Osteocyte (in vitro differentiated cells): ENCODE measurements at regions not wholly inside any gene's neighbourhood (a gene's known extent, or its start where the extent isn't known, plus 50 kb on each side); places are given as distances from the start of the nearest gene placed in this dataset.
A peak's percentile ranks its signal among the peaks of the same experiment; 100 is the strongest.

Experiments
- DNase-seq: peaks from one replicate; pipeline ENCODE4 v3.0.0; 2021; ENCODE audit warnings: mixed read lengths; ENCODE audit not compliant: unreplicated experiment; ENCODE audit errors: extremely low spot score
- H3K27ac Mint-ChIP-seq: one replicate; pipeline ENCODE4 v1.8.0; 2021; ENCODE audit warnings: mild to moderate bottlenecking, mixed read lengths; ENCODE audit not compliant: unreplicated experiment
- H3K27me3 Mint-ChIP-seq: one replicate; pipeline ENCODE4 v1.8.0; 2021; ENCODE audit warnings: mixed read lengths; ENCODE audit not compliant: unreplicated experiment
- H3K36me3 Mint-ChIP-seq: one replicate; pipeline ENCODE4 v1.8.0; 2021; ENCODE audit warnings: mixed read lengths; ENCODE audit not compliant: unreplicated experiment
- H3K4me1 Mint-ChIP-seq: one replicate; pipeline ENCODE4 v1.8.0; 2021; ENCODE audit warnings: mixed read lengths; ENCODE audit not compliant: unreplicated experiment
- H3K4me3 Mint-ChIP-seq: one replicate; pipeline ENCODE4 v1.8.0; 2021; ENCODE audit warnings: mild to moderate bottlenecking, moderate library complexity, mixed read lengths; ENCODE audit not compliant: unreplicated experiment
- H3K9me3 Mint-ChIP-seq: one replicate; pipeline ENCODE4 v1.8.0; 2021; ENCODE audit warnings: mixed read lengths; ENCODE audit not compliant: unreplicated experiment
- TF ChIP-seq, protein P1 (sequence below): fragments of 200-600 bp; sonication (generic); IDR thresholded peaks from 2 replicates; pipeline ENCODE4 v1.5.0; 2021; ENCODE audit warnings: antibody characterized with exemption, mild to moderate bottlenecking, moderate library complexity

DNA sequence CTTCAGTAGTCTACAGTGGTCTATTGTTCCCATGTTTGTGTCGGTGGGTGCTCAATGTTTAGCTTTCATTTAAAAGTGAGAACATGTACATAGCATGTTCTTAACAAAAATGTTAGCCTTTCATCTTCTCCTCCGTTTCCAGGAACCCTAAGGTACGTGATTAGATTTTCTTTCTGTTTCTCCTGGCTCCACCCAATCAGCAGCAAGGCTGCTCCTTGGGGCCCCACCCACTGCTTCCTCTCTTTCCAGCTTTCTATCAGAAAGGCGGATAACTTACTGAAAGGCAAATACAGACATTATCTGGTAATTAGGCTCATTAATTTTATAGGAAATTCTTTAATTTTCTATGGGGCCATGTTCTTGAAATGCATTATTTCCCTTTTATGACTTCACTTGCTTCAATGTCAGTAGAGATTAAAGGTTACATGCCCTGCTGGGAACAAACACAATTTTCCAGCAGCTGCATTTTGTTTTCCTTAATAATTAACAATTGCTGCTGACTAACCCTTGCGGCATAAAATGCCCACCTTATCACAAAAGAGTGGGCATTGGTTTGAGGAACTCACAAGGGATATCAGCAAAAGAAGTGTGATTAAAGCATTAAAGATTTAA, 324.9 kb upstream of the SNX7 start:
- peaks cover 23% of the 10 kb centered on the region for H3K9me3 Mint-ChIP-seq
- peaks cover 2% of the 10 kb centered on the region for H3K36me3 Mint-ChIP-seq
- no peaks in the 10 kb centered on the region for H3K27me3 Mint-ChIP-seq
- TF ChIP-seq, protein P1, sequence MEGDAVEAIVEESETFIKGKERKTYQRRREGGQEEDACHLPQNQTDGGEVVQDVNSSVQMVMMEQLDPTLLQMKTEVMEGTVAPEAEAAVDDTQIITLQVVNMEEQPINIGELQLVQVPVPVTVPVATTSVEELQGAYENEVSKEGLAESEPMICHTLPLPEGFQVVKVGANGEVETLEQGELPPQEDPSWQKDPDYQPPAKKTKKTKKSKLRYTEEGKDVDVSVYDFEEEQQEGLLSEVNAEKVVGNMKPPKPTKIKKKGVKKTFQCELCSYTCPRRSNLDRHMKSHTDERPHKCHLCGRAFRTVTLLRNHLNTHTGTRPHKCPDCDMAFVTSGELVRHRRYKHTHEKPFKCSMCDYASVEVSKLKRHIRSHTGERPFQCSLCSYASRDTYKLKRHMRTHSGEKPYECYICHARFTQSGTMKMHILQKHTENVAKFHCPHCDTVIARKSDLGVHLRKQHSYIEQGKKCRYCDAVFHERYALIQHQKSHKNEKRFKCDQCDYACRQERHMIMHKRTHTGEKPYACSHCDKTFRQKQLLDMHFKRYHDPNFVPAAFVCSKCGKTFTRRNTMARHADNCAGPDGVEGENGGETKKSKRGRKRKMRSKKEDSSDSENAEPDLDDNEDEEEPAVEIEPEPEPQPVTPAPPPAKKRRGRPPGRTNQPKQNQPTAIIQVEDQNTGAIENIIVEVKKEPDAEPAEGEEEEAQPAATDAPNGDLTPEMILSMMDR = no peak
- H3K4me3 Mint-ChIP-seq = no peak overlapping the region
- H3K27ac Mint-ChIP-seq = no peak overlapping the region
- DNase-seq = no peak
- peaks cover 35% of the 10 kb centered on the region for H3K4me1 Mint-ChIP-seq

DNA sequence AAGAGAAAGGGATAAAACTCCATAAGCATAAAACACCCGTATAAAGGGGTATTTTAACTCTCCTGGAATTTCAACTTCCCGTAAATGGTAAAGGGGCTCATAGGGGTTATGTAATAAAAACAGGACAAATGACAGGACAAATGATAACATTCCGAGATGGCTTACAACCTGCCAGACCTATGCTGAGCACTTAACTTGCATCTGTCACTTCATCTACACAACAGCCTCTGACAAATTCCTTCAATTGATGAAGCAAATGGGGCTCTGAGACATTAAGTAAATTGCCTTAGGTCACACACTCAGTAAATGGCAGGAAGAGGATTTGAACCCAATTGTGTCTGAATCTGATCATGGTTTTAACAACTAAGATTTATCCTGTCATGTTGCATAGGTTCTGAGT, 327.6 kb upstream of the SNX7 start:
- H3K4me1 Mint-ChIP-seq = peaks cover 42% of the 10 kb centered on the region

GRCh38 chr1:98333406-98333805, 328.1 kb upstream of the SNX7 start:
- TF ChIP-seq, protein P1 = no peak
- Mint-ChIP-seq H3K4me1 (peaks cover 45% of the 10 kb centered on the region), H3K4me3 (no peak overlapping the region), H3K36me3 (no peaks in the 10 kb centered on the region), H3K27me3 (no peaks in the 10 kb centered on the region), H3K9me3 (peaks cover 11% of the 10 kb centered on the region), H3K27ac (peak overlapping the region; percentile 97)
- no peak for DNase-seq

More for the DNA sequence above, 327.6 kb upstream of the SNX7 start:
- H3K36me3 Mint-ChIP-seq = no peaks in the 10 kb centered on the region
- peaks cover 12% of the 10 kb centered on the region for H3K9me3 Mint-ChIP-seq
- no peaks in the 10 kb centered on the region for H3K27me3 Mint-ChIP-seq
- TF ChIP-seq, protein P1 = no peak
- peak overlapping the region; percentile 97 for H3K27ac Mint-ChIP-seq
- no peak for DNase-seq
- no peak overlapping the region for H3K4me3 Mint-ChIP-seq

DNA sequence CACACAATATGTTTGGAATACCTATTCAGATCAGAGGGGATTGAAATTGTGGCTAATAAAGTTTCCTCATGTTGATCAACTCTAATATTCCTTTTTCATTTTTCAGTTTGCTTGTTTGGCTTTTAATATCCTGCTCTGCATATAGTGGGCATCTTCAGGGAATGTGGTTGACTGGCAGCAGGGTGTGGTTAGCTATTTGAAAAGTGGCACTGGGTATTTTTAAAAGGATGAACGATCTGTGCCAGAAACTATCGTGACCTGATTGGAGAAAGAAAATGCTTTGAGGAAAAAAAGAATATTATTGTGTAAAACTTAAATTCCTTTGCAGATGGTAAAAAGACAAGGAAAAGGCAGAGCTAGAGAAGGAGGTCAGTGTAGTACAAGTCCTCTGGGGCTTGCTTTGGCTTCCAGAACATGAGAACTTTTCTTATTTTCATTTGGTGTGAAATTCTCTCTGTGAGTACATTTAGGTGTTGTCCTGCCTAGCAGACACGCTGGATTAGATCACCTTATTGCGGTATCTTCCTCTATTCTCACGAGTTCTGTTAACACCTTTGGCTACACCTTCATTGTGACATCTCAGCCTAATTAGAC, 329.7 kb upstream of the SNX7 start:
- H3K36me3 Mint-ChIP-seq = no peaks in the 10 kb centered on the region
- DNase-seq = no peak
- TF ChIP-seq, protein P1 = no peak
- no peak overlapping the region for H3K4me3 Mint-ChIP-seq
- peaks cover 59% of the 10 kb centered on the region for H3K4me1 Mint-ChIP-seq
- no peaks in the 10 kb centered on the region for H3K9me3 Mint-ChIP-seq
- H3K27me3 Mint-ChIP-seq = no peaks in the 10 kb centered on the region
- peak overlapping the region; percentile 97 for H3K27ac Mint-ChIP-seq

DNA sequence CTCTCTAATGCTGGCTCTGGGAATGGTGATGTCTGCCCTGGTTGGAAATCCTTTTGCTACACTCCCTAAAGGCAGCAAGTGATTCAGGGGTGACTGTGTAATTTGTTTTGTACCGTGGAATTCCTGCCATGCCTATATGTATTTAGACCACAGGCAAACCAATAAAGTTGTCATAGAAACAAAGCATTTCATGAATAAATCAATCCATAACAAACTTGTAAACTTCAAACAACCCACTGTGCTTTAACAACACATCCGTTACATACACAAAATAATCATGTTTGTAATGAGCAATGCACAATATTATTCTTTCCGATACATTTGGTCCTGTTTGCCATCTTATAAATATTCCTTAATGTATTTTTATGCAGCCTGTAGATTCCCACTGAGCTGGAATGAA, 330.3 kb upstream of the SNX7 start:
- H3K4me1 Mint-ChIP-seq = peaks cover 65% of the 10 kb centered on the region

More for the DNA sequence above, 330.3 kb upstream of the SNX7 start:
- DNase-seq = no peak
- Mint-ChIP-seq H3K9me3 (no peaks in the 10 kb centered on the region), H3K36me3 (no peaks in the 10 kb centered on the region), H3K27ac (peak overlapping the region; percentile 97), H3K27me3 (no peaks in the 10 kb centered on the region), H3K4me3 (peak overlapping the region; percentile 51)
- TF ChIP-seq, protein P1 = no peak
